ENCODE measurements at regions not wholly inside any gene's neighbourhood (a gene's known extent, or its start where the extent isn't known, plus 50 kb on each side); places are given as distances from the start of the nearest gene placed in this dataset.

GRCh38 chr17:33778505-33779233, 476.4 kb upstream of the CCL2 start:
- TF ChIP-seq CTCF (IDR thresholded peaks at IDR 0.05) (no peak), EZH2 (IDR thresholded peaks at IDR 0.05; ENCODE audit: borderline replicate concordance, insufficient read depth, low read depth, low read length, poor library complexity, severe bottlenecking) (no peak)
